ENCODE measurements at regions not wholly inside any gene's neighbourhood (a gene's known extent, or its start where the extent isn't known, plus 50 kb on each side); places are given as distances from the start of the nearest gene placed in this dataset.
"Not testable (repeated sequence)": the region's sequence is repeated elsewhere in the genome, so short reads cannot be mapped to it uniquely, and the experiment has no call there.

- not testable (repeated sequence) for DNase-seq
Observed at GRCh38 chr6:66166713-66167112, 459.7 kb upstream of the EYS start.

- DNase-seq = no peak
Observed at GRCh38 chr6:66161546-66162108, 454.6 kb upstream of the EYS start.

GRCh38 chr6:66159937-66160336, 452.9 kb upstream of the EYS start:
- DNase-seq = no peak

- DNase-seq = no peak
Observed at GRCh38 chr6:66153247-66153646, 446.2 kb upstream of the EYS start.

GRCh38 chr6:66149132-66149531, 442.1 kb upstream of the EYS start:
- DNase-seq = no peak

- no peak for DNase-seq
Observed at GRCh38 chr6:66145867-66146266, 438.8 kb upstream of the EYS start.

GRCh38 chr6:66134021-66134420, 427.0 kb upstream of the EYS start:
- no peak for DNase-seq

GRCh38 chr6:66128656-66129055, 421.6 kb upstream of the EYS start:
- no peak for DNase-seq

GRCh38 chr6:66128243-66128642, 421.2 kb upstream of the EYS start:
- no peak for DNase-seq

GRCh38 chr6:66127061-66127460, 420.0 kb upstream of the EYS start:
- no peak for DNase-seq

GRCh38 chr6:66126358-66126757, 419.3 kb upstream of the EYS start:
- no peak for DNase-seq

GRCh38 chr6:66103954-66104353, 396.9 kb upstream of the EYS start:
- DNase-seq = no peak

- DNase-seq = no peak
Observed at GRCh38 chr6:66103354-66103753, 396.3 kb upstream of the EYS start.

- DNase-seq = no peak
Observed at GRCh38 chr6:66096679-66097078, 389.7 kb upstream of the EYS start.

GRCh38 chr6:66094615-66095014, 387.6 kb upstream of the EYS start:
- DNase-seq = no peak

GRCh38 chr6:66092306-66092705, 385.3 kb upstream of the EYS start:
- not testable (repeated sequence) for DNase-seq

GRCh38 chr6:66086532-66086931, 379.5 kb upstream of the EYS start:
- DNase-seq = no peak

GRCh38 chr6:66082914-66083313, 375.9 kb upstream of the EYS start:
- DNase-seq = no peak

GRCh38 chr6:66068907-66069306, 361.9 kb upstream of the EYS start:
- no peak for DNase-seq

GRCh38 chr6:66068033-66068432, 361.0 kb upstream of the EYS start:
- DNase-seq = no peak

- DNase-seq = no peak
Observed at GRCh38 chr6:66065313-66065712, 358.3 kb upstream of the EYS start.

- DNase-seq = no peak
Observed at GRCh38 chr6:66057034-66057433, 350.0 kb upstream of the EYS start.

GRCh38 chr6:66054967-66055366, 347.9 kb upstream of the EYS start:
- DNase-seq = no peak

GRCh38 chr6:66051812-66052211, 344.8 kb upstream of the EYS start:
- DNase-seq = no peak

GRCh38 chr6:66048684-66049474, 341.9 kb upstream of the EYS start:
- DNase-seq = no peak

Data from suppressor macrophage treated with lipopolysaccharide for 4 hours (primary cell).